Natural killer cell treated with Interleukin-12 subunit alpha and Interleukin-12 subunit beta and Interleukin-15 and Interleukin-18, amount 100 ng/mL, for 72 hours (primary cell): ENCODE measurements at regions not wholly inside any gene's neighbourhood (a gene's known extent, or its start where the extent isn't known, plus 50 kb on each side); places are given as distances from the start of the nearest gene placed in this dataset.
"Not testable (repeated sequence)": the region's sequence is repeated elsewhere in the genome, so short reads cannot be mapped to it uniquely, and the experiment has no call there.

Source experiments
- ATAC-seq, 2 donors: fragments of 150-1000 bp; cut with Tn5 transposase in 1 of 2; sonication (Bioruptor Pico), chemical (Tn5 transposase) in 1 of 2; 2 replicates each; pipeline ENCODE4 v1.10.0; 2021
- DNase-seq: peaks from one replicate; pipeline ENCODE4 v3.0.0; 2022; ENCODE audit warnings: low spot score
- H3K27ac Mint-ChIP-seq, 2 donors: 1 replicate in 1 of 2; 2 replicates in 1 of 2; pipeline ENCODE4 v1.8.0; 2022; ENCODE audit warnings: mixed read lengths in 2 of 2, mild to moderate bottlenecking in 1 of 2, moderate library complexity in 1 of 2
- H3K27me3 Mint-ChIP-seq, 2 donors: 1 replicate in 1 of 2; 2 replicates in 1 of 2; pipeline ENCODE4 v1.8.0; 2022; ENCODE audit warnings: mixed read lengths in 2 of 2
- H3K36me3 Mint-ChIP-seq: one replicate; pipeline ENCODE4 v1.8.0; 2022; ENCODE audit warnings: mixed read lengths
- H3K4me1 Mint-ChIP-seq, 2 donors: 1 replicate in 1 of 2; 2 replicates in 1 of 2; pipeline ENCODE4 v1.8.0; 2022; ENCODE audit warnings: low read depth in 2 of 2, mixed read lengths in 2 of 2, mild to moderate bottlenecking in 1 of 2
- H3K4me3 Mint-ChIP-seq: one replicate; pipeline ENCODE4 v1.8.0; 2022; ENCODE audit warnings: mixed read lengths
- H3K9me3 Mint-ChIP-seq: 2 replicates; pipeline ENCODE4 v1.8.0; 2022; ENCODE audit warnings: mixed read lengths

DNA sequence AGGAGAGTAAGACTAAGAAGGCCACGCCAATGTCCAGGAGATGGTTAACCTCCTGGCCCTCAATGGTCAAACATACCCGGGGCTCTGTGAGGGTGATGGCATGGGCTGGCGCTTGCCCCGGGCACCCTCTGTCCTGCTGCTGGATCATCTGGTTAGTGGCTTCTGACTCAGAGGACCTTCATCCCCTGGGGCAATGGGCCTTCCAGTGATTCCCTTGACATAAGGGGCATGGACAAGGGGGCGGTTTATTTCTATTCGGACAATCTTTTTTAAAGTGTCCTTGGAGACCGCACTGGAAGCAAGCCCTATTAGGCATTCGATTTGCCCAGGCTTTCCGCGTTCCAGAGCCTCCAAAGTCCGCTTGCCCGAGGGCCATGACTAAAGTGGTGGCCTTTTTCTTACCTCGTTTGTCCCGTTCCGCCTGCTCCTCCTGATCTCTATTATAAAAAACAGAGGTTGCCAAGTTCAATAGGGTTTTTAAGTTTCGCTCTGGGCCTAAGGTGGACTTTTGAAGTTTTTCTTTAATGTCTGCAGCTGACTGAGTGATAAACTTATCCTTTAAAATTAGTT, 93.4 kb upstream of the RHOBTB1 start:
- H3K27me3 Mint-ChIP-seq: peaks cover 0 to 18% of the 10 kb centered on the region in 2 donors
- DNase-seq, ATAC-seq, H3K36me3 Mint-ChIP-seq, H3K9me3 Mint-ChIP-seq, H3K4me1 Mint-ChIP-seq, H3K4me3 Mint-ChIP-seq, H3K27ac Mint-ChIP-seq: not testable (repeated sequence)

DNA sequence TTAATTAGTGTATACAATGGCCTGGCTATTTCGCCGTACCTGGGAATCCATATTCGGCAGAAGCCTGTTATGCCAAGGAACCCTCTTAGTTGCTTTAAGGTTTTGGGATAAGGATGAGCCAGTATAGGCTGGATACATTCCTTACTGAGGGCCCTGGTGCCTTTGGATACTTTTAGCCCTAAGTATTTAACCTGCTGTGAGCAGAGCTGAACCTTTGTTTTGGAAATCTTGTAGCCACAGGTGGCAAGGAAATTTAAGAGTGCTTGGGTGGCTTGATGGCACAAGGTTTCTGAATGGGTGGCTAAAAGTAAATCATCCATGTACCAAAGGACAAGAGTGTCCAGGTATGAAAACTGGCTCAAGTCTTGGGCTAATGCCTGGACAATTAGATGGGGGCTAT, 92.2 kb upstream of the RHOBTB1 start:
- H3K27me3 Mint-ChIP-seq: peaks cover 0 to 10% of the 10 kb centered on the region in 2 donors
- DNase-seq, H3K27ac Mint-ChIP-seq, H3K9me3 Mint-ChIP-seq, H3K4me1 Mint-ChIP-seq, ATAC-seq, H3K4me3 Mint-ChIP-seq, H3K36me3 Mint-ChIP-seq: not testable (repeated sequence)

DNA sequence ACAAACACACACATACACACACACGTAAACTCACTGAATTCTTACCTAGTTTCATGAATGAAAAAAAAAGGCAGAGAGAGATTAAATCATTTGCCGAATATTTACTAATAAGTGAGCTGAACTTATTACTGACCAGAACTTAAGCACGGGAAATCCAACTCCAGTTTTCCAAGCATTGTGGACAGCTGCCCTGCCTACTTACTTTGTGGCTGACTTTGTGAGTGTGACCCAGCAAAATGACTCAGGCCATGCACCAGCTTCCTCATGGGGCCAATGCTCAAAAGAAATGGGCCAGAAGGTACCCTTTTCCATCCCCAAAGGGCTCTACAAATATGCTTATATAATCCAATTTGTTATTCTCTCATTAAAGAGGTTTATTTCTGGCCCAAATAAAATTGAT, 87.4 kb upstream of the RHOBTB1 start:
- DNase-seq: no peak
- Mint-ChIP-seq H3K27me3 (peaks cover 8 to 15% of the 10 kb centered on the region in 2 donors), H3K27ac (no peak overlapping the region), H3K4me1 (no peaks in the 10 kb centered on the region), H3K4me3 (no peak overlapping the region), H3K9me3 (no peaks in the 10 kb centered on the region), H3K36me3 (no peaks in the 10 kb centered on the region)
- ATAC-seq: no peak

DNA sequence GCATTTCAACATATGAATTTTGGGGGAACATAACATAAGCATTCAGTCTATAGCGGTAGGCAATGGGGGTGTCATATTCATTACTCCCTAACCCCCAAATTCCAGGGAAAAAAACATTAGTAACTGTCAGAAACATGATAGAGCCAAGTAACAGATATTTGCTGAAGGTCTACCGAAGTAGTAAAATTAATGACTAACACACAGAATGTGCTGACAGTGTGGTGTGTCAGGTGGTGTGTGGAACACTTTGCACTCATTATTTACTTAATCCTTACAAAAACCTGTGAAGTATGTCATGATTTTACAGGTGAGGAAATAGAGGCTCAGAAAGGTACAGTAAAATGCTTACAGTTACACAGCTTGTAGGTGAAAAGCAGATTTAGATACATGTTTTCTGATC, 85.4 kb upstream of the RHOBTB1 start:
- H3K4me3 Mint-ChIP-seq: no peak overlapping the region
- no peaks in the 10 kb centered on the region for H3K4me1 Mint-ChIP-seq
- DNase-seq: no peak
- no peak for ATAC-seq
- H3K9me3 Mint-ChIP-seq: no peaks in the 10 kb centered on the region
- no peak overlapping the region for H3K27ac Mint-ChIP-seq
- peaks cover 8 to 25% of the 10 kb centered on the region in 2 donors for H3K27me3 Mint-ChIP-seq
- H3K36me3 Mint-ChIP-seq: no peaks in the 10 kb centered on the region

DNA sequence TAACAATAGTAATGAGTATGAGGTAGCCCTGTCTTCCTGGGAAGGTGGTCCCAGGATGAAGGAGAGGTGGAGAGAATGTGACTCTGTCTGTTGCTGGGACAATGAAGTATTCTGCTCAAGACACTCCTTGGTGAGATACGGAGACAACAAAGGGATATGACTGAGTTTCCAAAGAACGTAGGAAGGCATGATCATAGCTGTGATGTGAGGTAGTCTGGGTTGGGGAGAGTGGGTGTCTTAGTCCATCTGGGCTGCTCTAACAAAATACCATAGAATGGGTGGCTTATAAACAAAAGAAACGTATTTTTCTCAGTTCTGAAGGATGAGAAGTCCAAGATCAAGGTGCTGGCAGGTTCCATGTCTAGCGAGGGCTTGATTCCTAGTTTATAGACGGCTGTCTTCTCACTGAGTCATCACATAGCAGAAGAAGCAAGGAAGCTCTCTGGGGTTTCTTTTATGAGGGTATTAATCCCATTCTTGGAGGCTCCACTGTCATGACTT, 84.9 kb upstream of the RHOBTB1 start:
- Mint-ChIP-seq H3K4me3 (no peak overlapping the region), H3K27ac (no peak overlapping the region)

DNA sequence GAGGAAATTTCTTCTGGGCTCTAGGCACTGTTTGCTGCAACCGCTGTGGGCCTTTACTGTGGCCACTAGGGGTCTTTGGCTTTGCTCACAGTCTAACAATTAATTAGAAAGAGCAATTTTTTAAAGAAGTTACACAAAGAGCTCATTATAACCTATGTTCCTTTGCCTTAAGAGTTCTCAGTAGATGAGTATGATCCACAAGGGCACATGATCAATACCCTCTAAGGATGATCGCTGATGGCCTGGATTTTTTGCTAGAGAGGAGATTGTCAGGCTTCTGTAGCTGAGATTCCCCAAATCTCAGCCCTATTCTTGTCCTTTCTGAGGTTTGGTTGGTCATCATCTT, 80.8 kb upstream of the RHOBTB1 start:
- H3K36me3 Mint-ChIP-seq: no peaks in the 10 kb centered on the region
- no peaks in the 10 kb centered on the region for H3K9me3 Mint-ChIP-seq
- no peak for ATAC-seq
- no peaks in the 10 kb centered on the region for H3K4me1 Mint-ChIP-seq
- H3K27me3 Mint-ChIP-seq: peaks cover 8 to 24% of the 10 kb centered on the region in 2 donors
- no peak overlapping the region for H3K27ac Mint-ChIP-seq
- no peak for DNase-seq
- no peak overlapping the region for H3K4me3 Mint-ChIP-seq

More for the DNA sequence above, 84.9 kb upstream of the RHOBTB1 start:
- no peak for DNase-seq
- H3K36me3 Mint-ChIP-seq: no peaks in the 10 kb centered on the region
- no peaks in the 10 kb centered on the region for H3K4me1 Mint-ChIP-seq
- peaks cover 8 to 25% of the 10 kb centered on the region in 2 donors for H3K27me3 Mint-ChIP-seq
- no peaks in the 10 kb centered on the region for H3K9me3 Mint-ChIP-seq
- ATAC-seq: no peak

DNA sequence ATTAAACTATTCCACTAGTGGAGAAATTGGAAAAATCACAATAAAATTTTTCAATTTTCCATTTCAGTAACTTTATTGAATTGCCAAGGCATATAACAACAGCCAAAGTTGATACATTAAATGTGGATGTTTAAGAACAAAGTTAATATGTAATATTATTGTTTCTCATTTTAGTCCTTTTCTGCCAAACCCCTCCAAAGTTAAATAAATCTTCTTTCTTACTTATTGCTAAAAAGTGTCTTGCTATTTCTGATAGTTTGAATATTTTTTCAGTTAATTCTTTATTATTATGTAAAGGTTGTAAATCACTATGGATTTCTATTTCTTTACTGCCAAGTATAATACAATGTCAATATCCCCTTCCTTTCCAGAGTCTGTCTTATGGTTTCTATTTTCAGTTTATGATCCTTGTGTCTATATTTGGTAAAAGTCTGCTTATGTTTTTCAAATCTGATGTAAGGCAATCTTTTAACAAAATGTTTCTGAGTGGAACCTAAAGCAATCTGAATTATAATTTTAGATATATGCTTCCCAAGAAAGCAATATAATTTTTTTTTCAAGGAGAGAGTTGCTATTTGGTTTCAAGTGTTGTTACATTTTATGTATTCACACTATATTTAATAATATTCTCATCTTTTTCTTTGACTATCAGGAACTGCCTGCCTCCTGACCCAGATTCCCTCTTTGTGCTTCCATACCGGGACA, 80.3 kb upstream of the RHOBTB1 start:
- Mint-ChIP-seq H3K9me3 (no peaks in the 10 kb centered on the region), H3K4me3 (no peak overlapping the region), H3K27me3 (peaks cover 8 to 24% of the 10 kb centered on the region in 2 donors), H3K27ac (no peak overlapping the region), H3K4me1 (no peaks in the 10 kb centered on the region), H3K36me3 (no peaks in the 10 kb centered on the region)
- ATAC-seq (no peak), DNase-seq (no peak)

DNA sequence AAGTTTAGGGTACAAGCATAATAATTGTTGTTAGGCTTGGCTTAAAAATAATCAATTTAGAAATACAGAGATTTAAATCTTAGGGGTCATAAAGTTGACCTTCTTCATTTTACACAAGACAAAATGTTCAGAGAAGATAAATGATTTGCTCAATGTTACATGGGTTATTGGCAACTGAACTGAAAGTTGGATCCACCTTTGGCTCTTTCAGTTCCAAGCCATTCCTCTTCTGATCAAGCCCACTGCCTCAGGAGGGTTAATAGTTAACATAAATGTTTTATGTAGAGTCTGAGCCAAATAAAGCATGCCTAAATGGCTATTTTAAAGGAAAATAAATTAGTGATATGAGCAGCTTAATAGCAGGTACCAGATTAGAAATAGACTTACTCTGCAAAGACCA, 79.1 kb upstream of the RHOBTB1 start:
- H3K4me3 Mint-ChIP-seq: no peak overlapping the region
- H3K9me3 Mint-ChIP-seq: peaks cover 4% of the 10 kb centered on the region
- no peak for DNase-seq
- H3K27ac Mint-ChIP-seq: no peak overlapping the region
- H3K4me1 Mint-ChIP-seq: no peaks in the 10 kb centered on the region
- peaks cover 3 to 31% of the 10 kb centered on the region in 2 donors for H3K27me3 Mint-ChIP-seq
- H3K36me3 Mint-ChIP-seq: no peaks in the 10 kb centered on the region
- no peak for ATAC-seq

DNA sequence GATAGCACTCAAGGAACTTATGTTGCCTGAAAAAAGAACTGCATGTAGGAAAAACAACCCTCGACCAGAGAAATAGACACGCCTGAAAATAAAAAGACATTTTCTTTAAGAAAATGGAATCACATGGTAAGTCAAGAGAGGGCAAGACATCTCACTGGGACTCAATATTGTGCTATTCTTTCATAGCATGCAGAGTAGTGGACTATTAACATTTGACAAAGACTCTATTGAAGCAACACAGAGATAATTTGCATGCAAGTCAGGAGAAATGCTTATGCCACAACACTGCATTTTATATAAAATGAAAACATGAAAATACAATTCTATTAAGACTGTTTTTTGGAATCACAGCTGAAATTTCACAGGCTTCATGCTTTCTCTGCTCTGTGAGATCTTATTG, 77.9 kb upstream of the RHOBTB1 start:
- ATAC-seq (no peak), DNase-seq (no peak)
- H3K9me3 Mint-ChIP-seq: peaks cover 4% of the 10 kb centered on the region
- H3K4me3 Mint-ChIP-seq: no peak overlapping the region
- peaks cover 3 to 31% of the 10 kb centered on the region in 2 donors for H3K27me3 Mint-ChIP-seq
- no peaks in the 10 kb centered on the region for H3K36me3 Mint-ChIP-seq
- H3K4me1 Mint-ChIP-seq: no peaks in the 10 kb centered on the region
- no peak overlapping the region for H3K27ac Mint-ChIP-seq

DNA sequence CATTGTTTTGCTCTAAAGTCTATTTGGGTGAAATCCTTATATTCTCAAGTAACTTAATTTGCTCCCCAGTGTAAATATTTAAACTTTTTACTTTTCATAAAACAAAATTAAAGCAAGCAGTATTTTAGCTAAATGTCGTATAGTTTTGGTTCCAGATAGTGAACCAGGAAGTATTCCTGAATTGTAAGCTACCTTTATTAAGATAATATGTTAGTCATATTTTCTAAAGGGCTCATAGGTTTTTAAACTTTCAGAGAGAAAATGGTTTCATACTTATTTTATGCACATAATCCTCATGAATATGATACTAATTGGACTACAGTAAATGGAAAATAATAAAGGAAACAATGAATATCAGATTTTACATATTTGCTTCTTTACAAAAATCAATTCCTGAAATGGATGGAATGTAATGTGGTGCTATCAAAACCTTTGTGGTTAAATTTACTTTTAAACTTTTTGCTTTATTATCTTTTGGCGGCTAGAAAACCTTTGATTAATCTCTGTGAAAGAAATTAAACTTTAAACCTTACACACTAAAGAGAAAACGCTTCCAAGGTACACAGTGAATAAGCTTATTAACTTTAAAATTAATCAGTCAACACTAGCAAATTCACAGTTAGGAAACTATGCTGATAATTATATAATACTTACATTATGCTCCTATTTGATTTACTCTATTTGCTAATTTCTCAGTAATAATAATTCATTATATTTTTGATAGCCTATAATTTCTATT, 76.6 kb upstream of the RHOBTB1 start:
- ATAC-seq: no peak
- H3K27me3 Mint-ChIP-seq: peaks cover 3 to 25% of the 10 kb centered on the region in 2 donors
- H3K36me3 Mint-ChIP-seq: no peaks in the 10 kb centered on the region
- peaks cover 4% of the 10 kb centered on the region for H3K9me3 Mint-ChIP-seq
- no peak overlapping the region for H3K27ac Mint-ChIP-seq
- no peak for DNase-seq
- no peak overlapping the region for H3K4me3 Mint-ChIP-seq
- no peaks in the 10 kb centered on the region for H3K4me1 Mint-ChIP-seq

DNA sequence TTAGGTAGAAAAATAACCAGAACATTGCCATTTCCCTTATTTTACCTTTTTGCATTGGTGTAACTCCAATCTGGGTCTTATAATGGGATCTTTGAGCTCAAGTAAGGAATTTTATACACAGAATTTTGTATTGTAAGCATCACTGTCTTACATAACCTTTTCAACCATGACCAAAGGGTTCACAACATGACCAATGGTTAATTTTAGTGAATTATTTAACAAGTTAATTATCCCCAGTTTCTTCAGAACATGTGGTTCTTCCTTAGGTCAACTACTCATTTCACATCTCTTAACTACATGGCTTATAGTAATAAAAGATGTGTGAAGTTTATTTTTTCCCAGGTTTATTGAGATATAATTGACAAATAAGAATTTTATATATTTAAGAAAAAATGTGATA, 74.2 kb upstream of the RHOBTB1 start:
- Mint-ChIP-seq H3K9me3 (peaks cover 4% of the 10 kb centered on the region), H3K27ac (no peak overlapping the region), H3K36me3 (no peaks in the 10 kb centered on the region), H3K27me3 (peaks cover 3 to 21% of the 10 kb centered on the region in 2 donors), H3K4me1 (no peaks in the 10 kb centered on the region), H3K4me3 (no peak overlapping the region)
- ATAC-seq: no peak
- DNase-seq: no peak

DNA sequence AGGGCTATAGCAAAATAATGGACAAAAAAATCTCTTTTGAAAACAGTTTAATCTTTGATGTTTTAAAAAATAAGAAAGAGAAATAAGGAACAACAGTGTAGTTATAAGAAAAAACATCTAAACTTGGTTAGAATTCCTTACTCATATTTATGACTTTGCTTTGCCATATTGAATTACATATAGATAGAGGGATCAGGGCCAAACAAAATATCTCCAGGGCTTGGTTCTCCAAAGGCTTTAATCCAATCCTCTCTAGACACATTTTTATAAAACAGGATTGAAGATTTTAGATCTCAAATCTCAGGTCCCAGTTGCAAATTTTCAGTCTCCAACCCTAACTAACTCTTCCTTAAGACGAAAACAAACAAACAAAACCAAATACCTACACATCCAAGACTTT, 72.6 kb upstream of the RHOBTB1 start:
- H3K27me3 Mint-ChIP-seq: peaks cover 3 to 12% of the 10 kb centered on the region in 2 donors
- no peaks in the 10 kb centered on the region for H3K4me1 Mint-ChIP-seq
- H3K36me3 Mint-ChIP-seq: no peaks in the 10 kb centered on the region
- no peak overlapping the region for H3K4me3 Mint-ChIP-seq
- H3K9me3 Mint-ChIP-seq: peaks cover 4% of the 10 kb centered on the region
- ATAC-seq (no peak), DNase-seq (no peak)
- no peak overlapping the region for H3K27ac Mint-ChIP-seq

DNA sequence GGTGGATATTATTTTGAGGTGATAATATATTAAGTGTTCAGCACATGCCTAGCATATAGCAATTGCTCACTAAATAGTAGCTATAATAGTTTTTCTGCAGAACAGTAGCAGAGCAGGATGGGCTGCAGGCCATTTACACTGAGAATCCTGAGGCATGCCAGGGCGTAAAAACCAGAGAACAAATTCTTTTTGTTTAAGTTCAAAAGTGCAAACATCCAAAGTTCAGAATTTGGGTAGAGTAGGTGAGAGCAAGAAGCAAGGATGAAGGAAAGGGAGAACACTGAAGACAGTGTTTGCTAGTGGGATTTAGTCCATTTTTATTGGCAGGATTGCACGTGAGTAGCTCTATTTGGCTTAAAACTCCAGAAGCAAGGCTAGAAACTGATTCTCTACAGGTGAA, 72.0 kb upstream of the RHOBTB1 start:
- Mint-ChIP-seq H3K9me3 (peaks cover 4% of the 10 kb centered on the region), H3K27me3 (peaks cover 3 to 12% of the 10 kb centered on the region in 2 donors), H3K36me3 (no peaks in the 10 kb centered on the region), H3K27ac (no peak overlapping the region), H3K4me1 (no peaks in the 10 kb centered on the region), H3K4me3 (no peak overlapping the region)
- no peak for ATAC-seq
- no peak for DNase-seq

DNA sequence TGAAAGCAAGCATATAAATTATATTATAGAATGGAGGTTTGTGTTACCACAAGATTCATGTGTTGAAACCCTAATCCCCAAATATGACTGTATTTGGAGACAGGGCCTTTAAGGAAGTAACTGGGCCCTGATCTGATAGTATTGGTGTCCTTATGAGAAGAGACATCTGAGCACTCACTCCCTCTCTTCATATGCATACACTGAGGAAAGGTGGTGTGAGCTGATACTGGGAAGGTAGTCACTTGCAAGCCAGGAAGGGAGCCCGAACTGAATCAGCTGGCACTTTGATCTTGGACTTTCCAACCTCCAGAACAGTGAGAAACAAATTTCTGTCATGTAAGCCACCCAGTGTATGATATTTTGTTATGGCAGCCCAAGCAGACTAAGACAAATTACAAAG, 66.9 kb upstream of the RHOBTB1 start:
- no peak overlapping the region for H3K4me3 Mint-ChIP-seq
- ATAC-seq (no peak), DNase-seq (no peak)
- H3K27ac Mint-ChIP-seq: no peak overlapping the region
- H3K27me3 Mint-ChIP-seq: peaks cover 10 to 14% of the 10 kb centered on the region in 2 donors
- H3K36me3 Mint-ChIP-seq: no peaks in the 10 kb centered on the region
- H3K9me3 Mint-ChIP-seq: peaks cover 5% of the 10 kb centered on the region
- no peaks in the 10 kb centered on the region for H3K4me1 Mint-ChIP-seq
